Testis (tissue), 2 donors: ENCODE measurements at regions not wholly inside any gene's neighbourhood (a gene's known extent, or its start where the extent isn't known, plus 50 kb on each side); places are given as distances from the start of the nearest gene placed in this dataset.

ENCODE experiments used
- POLR2A ChIP-seq: fragments of 450-650 bp; IDR thresholded peaks from one replicate; pipeline ENCODE4 v1.6.1; 2017; ENCODE audit warnings: antibody characterized with exemption, mild to moderate bottlenecking, moderate library complexity
- TF ChIP-seq, protein P1 (sequence below), 3 experiments: fragments of 450-650 bp in 2 of 3; fragments of 200-600 bp in 1 of 3; sonication (generic) in 1 of 3; IDR thresholded peaks; one replicate each; pipeline ENCODE4 v1.5.1; 2016 to 2019; ENCODE audit warnings: antibody characterized with exemption in 3 of 3, mild to moderate bottlenecking in 2 of 3, moderate library complexity in 1 of 3

DNA sequence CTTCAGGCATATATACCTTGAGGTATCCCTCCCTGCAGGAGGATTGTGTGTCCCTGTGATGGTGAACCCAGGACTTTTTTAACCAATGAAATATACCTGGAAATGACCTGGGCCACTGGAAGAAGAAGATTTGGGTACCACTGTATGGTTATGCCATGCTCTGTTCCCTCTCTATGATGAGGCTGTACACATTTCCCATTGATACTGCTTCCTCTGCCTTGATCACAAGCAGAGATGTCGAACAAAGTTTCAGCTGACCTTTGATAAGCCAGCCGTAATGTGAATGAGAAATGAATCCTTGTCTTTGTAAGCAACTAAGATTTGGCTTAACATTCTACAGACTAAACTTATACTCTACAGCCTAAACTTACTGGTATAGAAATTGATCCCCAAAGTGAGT lies 78.4 kb upstream of the SPOPL start:
- TF ChIP-seq, protein P1, sequence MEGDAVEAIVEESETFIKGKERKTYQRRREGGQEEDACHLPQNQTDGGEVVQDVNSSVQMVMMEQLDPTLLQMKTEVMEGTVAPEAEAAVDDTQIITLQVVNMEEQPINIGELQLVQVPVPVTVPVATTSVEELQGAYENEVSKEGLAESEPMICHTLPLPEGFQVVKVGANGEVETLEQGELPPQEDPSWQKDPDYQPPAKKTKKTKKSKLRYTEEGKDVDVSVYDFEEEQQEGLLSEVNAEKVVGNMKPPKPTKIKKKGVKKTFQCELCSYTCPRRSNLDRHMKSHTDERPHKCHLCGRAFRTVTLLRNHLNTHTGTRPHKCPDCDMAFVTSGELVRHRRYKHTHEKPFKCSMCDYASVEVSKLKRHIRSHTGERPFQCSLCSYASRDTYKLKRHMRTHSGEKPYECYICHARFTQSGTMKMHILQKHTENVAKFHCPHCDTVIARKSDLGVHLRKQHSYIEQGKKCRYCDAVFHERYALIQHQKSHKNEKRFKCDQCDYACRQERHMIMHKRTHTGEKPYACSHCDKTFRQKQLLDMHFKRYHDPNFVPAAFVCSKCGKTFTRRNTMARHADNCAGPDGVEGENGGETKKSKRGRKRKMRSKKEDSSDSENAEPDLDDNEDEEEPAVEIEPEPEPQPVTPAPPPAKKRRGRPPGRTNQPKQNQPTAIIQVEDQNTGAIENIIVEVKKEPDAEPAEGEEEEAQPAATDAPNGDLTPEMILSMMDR (IDR thresholded peaks at IDR 0.05): no peak
- TF ChIP-seq POLR2A: no peak
